GM18508 (cell line): ENCODE measurements at regions not wholly inside any gene's neighbourhood (a gene's known extent, or its start where the extent isn't known, plus 50 kb on each side); places are given as distances from the start of the nearest gene placed in this dataset.

ENCODE experiments used
- ATAC-seq: cut with Tn5 transposase; IDR thresholded peaks from one replicate; pipeline ENCODE4 v1.9.1; 2021; ENCODE audit warnings: moderate number of reproducible peaks; ENCODE audit not compliant: insufficient read depth, unreplicated experiment

DNA sequence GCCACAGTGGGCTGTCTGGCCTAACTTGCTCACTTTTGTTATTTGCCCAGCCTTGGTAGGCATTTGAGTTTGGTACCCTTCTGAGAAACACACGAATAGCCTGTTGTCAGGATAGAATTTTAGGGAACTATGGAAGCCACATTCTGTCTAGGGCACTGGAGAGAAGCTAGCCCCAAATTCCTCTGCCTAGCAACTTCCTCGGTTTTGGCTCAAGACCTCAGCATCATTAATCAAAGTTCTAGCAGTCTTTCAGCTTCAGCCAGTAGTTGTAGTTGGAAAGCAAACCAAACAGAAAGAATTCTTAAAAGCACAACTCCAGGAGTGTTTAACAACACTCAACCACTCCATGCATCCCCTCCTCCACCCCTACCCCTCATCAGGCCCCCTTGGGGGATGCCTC lies 572.1 kb upstream of the PSMD7 start:
- ATAC-seq = no peak

DNA sequence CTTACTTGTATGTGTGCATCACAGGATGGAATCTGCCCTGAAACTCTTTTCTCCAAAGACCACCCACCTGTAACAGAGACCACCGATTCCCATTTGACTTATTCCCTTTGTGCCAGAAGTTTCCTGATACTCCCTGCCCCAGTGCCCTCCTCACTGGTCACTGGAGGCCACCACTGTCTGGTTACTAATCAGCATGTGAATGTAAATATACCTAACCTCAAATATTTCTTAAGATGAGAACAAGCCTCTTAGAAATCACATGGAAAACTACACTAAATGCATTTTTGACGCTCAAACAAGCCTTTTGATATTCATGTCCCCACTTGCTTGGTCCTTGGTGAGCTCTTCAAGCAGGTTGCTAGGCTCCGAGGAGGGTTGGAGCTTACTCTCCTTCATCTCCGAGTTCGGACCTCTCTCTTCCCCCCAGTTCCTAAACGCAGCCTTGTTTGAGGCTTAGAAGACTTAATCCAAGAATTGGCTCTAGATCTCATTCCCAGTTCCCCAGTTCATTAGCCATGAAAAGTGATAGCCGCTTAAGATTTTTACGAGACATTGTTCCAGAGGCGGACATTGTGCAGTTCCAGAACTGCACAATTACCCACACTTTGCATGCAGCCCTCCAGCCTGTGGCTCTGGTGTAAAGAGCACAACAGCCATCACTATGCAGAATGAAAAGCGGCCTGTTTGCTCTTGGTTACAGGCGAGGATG lies 579.2 kb upstream of the PSMD7 start:
- ATAC-seq = no peak

DNA sequence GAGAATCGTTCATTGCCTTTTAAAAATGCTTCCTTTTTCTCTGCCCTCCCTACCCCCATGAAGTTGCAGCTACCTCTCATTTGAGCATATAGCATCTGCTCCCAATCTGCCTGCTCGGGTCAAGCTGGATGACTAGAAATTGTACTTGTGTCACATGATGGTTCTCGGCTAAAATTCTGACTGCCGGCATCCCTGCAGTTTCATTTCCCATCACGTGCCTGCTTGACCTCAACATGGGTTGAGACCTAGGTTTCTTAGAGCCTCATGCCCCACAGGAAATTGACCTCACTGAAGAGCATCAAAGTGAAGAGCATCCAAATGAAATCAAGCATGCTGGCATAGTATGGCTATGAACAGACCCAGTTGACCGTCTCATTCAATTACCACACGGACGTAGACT lies 581.6 kb upstream of the PSMD7 start:
- ATAC-seq = no peak

DNA sequence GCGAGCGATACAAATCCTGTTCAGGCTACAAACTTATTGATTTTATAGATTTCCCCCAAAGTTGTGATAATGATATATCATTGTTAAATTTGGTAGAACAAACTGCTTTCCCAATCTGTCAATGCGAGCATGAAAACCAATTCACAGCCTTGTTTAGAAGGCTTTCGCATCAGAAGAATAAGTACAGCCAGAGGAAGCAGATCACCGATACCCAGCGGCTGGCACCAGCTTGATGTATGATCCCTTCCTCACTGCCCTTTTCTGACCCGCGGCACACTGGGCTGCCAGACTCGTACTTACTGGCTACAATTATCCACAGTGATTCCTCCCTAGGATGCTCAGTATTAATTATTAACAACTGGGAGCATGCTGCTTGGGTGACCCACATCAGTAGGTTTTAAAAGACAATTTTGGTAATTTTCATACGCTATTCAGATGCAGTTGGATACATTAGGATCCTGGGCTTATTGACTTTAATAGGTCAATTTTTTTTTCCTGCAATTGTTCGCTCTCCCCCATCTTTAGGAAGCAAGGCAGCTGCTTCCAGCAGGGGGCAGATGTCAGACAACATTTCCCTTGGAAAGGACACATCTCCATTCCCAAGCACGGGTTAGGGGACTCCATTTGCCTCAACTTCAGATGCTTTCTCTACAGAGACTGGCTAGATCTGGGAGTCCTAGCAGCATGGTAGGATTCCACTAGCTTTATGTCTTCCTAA lies 582.7 kb upstream of the PSMD7 start:
- ATAC-seq = no peak

DNA sequence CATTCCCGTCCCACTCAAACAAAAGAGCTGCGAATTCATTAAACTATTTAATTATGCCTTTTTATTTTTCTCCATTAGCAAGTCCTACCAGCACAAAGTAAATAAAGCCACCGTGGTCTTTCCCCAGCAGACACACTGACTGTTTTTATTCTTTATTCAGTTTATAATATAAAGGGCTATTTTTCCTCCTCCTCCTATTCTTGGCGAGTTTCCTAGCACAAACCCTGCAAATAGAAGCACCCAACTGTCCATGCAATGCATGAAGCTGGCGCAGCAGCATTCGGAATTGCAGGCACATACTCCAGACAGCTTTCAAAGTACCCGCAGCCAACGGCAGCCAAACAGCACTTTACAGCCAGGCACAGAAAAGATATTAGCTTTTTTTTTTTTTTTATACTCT lies 583.4 kb upstream of the PSMD7 start:
- ATAC-seq = no peak

DNA sequence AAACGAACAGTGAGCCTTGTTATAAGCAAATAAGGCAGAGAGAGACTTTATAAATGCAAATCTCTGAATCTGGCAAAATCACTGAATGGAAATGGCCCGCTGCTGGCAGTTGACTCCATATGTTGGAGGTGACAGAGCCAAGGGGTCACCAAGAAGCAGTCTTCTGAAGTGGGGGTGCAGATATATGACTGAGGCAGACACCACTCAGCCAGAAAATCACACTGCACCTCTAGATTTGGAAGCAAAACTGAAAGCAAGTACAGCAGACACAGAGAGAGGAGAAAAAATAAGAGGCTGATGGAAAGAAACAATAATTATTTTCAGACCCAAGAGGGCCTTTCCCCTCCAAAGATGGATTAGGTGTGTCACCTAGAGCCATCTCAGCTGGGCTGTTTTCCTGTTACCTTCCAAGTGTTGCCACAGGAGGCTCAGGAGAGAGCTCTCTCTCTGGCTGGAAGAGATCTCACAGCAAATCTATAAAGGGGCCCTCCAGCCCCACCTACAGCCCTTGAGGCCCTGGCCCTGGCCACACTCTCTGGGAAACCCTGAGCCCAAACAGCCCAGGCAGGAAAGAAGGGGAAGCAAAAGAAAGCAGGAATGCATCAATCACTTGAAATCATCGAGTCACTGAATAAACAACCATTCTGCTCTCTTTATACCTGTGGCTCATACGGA lies 585.1 kb upstream of the PSMD7 start:
- ATAC-seq = no peak

DNA sequence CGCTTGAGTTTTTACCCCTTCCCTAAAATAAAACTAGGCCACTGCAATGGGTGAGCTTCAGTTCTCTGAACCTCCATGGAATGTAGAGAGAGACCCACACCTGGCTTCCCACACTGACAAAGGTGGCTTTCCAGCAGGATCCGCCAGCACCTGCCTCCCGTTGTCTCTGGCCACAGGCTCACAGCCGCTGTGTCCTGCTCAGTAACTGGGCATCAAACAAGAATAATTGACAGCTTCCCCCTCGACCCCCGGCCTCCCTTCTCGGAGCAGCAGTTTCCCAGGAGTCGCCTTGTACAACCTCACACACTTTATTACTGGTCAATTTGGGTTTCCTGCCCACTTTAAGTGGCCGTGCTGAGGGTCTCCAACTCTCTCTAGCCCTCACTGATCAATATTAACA lies 586.1 kb upstream of the PSMD7 start:
- no peak for ATAC-seq

DNA sequence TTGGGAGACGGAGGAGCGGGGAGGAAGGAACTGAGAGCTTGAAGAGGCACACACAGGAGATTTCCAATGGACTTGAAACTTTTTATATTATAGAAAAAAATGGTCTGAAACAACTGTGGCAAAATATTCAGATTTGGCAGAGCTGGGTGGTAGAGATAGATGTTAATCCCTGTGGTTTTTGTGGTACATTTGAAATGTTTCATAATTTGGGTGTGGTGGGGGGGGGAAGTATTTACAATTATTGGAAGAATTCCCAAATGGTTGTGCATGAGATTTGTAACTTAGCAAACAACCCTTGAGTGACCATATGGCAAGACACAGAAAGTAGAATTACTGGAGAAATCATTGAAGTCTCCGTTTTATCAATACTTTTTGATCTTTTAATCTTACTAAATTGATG lies 588.8 kb upstream of the PSMD7 start:
- ATAC-seq = no peak

DNA sequence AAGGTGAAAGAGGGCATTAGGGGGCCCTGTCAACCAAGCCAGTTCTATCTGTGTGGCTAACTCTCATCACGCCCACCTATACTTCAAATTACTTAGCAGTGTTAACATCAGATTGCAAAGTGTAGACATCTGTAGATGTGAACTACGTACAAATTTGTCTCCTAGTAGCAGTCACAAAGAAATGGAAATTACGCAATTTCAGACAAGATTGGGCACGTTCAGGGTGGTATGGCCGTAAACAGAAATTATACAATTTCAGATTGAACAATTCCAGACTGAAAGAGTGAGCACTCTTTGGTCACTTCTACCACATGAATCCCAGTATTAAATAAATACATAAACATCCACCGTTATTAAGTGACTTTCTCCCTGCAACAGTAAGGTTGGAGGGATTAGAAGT lies 592.7 kb upstream of the PSMD7 start:
- ATAC-seq = no peak

DNA sequence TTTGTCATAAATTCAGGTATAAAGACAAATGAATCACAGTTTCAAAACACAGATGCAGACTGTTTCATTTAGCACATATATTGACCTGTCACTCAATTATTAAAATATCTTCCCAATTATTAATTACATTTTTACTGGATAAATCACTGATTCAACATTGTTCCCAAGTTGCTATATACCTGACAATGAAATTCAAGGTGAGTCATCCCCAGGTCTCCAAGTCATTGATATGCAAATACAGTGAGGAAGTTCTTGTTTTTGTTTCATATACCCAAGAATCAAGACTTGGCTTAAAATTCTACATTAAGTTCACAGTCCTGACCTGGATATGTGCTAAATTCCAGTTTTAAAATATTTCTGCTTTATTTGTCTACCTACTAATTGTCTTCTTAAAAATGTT lies 599.3 kb upstream of the PSMD7 start:
- no peak for ATAC-seq

DNA sequence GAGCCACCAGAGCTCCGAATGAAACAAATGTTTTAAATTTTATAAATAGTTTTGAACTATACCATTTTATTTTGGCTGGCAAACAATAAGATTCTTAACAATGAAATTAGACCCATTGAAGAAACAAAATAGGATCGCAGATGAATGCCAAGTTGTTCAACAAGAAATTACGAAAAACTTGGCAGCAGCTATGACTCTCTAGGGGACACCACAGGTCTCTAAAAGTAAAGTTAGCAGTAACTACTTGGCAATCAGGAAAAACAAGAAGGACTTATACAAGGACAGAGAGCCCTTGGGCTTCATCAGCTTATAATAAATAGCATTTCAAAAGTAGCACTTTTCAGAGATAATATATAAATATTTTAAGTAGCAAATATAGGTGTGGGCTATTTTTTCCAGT lies 603.8 kb upstream of the PSMD7 start:
- ATAC-seq = no peak

DNA sequence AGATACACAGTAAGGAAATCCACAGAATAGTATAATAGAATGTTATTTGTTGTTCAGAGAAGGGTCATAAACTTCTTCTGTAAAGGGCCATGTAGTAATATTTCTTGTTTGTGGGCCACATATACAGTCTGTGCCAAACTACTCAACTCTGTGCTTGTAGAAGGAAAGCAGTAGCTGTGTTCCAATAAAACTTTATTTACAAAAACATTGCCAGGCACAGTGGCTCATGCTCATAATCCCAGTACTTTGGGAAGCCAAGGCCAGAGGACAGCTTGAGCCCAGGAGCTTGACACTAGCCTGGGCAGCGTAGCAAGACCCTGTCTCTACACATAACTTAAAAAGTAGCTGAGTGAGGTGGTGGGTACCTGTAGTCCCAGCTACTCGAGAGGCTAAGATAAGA lies 612.8 kb upstream of the PSMD7 start:
- ATAC-seq = no peak

DNA sequence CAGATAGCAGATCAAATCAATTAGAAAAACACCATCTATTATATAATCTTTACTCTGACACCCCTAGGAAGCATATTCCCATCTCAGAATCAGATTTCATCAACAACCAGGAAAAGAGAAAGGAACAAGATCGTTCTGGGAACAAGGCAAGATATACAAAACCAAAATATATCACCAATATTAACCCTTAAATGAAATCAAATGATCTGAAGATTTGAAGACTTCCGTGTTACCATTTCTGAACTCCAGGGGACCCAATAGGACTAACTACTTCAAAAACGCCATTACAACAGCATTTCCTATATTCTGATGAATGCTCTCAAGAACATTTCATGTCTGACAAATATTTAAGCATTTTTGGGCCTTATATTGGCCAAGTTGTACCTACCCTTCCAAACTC lies 624.2 kb upstream of the ZFHX3 start:
- no peak for ATAC-seq

DNA sequence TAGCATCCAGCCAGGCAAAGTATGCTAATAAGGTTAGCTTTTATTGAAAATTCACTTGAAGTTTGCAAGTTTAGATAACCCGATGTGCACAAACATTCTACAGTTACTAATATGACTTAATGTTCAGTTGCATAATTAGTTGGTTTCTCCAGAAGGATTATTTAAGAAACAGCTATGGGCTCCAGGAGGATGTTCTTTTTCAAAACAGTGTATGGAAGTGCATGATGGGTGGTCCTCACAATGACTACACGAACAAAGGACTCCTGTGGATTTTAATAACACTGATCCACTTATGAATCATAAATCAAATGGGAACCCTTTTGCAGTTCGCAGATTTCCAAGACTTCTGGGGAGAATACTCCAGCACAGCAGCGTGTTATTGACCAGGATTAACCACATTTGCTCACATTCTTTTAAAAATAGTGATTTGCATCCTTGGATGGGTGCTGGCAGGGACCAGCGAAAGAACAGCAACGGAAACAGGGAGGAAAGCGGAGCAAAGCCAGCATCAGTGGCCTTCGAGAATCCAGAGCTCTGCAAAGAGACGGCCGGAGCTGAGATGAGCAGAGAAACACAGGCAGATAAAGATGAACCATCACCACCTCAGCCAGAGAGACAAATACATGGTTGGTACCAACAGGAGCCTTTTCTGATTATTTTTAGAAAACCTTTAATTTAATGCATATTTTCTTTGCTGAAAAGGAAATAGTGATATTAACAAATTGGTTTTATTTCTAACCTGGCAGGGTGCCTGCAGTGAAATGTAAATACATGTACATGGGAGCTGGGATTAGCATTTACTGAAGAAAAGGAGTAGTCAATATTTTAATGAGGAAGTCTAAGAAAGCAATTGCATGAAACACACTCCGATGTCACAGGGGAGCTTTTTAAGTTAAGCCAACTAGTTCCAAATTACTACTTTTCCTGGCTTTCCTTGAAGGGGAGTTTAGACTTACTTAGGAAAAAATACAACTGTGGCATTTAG lies 623.2 kb upstream of the ZFHX3 start:
- ATAC-seq = no peak

DNA sequence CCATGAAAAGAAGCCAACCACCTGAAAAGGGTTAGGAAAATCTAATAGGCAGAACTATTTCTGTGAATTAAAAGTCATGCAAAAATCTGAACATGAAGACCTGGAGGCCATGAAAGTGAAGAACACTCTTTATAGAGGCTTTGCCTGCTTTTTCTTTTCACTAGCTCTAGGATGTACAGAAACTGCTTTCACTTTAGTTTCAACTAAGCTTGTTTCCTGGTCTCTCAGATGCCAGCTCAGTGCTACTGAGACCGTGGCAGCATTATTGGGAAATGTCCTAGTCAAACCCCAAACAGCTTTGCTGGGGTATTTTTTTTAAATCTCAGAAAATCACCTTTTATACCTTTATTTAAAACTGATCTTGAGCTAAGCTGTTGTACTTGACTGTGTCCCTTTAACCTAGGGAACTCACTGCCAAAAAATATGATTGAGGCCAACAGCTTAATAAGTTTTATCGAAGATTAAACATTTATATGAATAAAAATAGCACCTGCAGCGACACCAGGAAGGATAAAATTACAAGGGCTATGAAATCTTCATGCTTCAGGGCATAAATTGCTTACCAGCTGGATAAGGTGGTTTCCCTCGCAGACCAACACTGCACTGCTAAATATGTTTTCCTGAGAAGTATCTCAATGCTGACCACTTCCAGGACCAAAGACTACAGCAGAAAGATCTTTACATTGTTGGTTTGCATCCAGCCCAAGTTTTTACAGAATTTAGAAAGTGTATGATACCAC lies 621.8 kb upstream of the ZFHX3 start:
- no peak for ATAC-seq

DNA sequence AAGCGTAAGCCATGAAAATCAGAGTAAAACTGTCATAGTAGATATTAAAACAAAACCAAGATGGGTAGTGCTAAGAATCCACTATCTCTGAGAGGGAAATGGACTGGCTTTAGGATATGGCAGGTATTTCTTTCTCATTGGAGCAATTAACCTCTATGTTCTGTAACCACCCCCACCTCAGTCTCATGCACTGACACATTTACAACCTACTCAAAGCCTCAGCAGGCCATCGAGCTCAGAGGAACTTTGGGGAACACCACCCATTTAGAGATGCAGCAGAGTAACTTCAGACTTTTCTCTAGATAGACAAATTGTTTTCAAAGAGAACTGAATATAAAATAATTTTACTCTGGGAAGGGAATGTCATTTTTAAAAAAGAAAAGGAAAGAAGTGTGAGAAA lies 615.8 kb upstream of the ZFHX3 start:
- ATAC-seq = no peak

DNA sequence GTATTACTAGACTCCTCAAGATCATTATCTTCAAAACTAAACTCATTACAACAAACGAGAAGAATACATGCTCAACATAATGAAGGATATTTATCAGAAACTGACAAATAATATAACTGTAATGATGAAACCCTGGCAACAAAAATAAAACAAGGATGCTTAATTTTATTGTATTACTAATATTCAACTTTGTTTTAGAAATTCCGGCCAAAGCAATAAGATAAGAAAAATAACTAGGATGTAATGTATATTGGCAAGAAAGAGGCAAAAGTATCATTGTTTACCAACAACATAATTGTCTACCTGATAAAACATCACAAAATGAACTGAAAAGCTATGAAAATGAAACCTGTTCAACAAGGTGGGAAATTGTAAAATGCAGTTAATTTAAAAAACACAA lies 588.3 kb upstream of the ZFHX3 start:
- no peak for ATAC-seq

DNA sequence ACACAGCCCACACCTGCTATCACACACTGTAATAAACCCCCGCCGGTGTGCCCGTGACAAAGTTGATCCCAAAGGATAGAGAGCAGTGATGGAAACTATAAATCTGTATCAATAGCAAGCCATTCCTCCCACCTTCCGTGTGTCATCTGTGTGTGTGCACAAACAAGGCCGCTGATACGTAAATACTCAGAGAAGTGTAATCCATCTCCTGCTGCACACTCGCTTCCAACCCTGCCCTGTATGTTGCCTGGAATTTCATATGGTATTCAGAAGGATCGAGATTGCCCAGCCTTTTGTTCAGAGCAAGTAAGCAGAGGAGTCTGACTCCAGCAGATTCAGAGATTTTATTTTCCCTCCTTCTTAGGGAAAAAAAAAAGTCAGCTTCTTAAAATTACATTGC lies 581.1 kb upstream of the ZFHX3 start:
- ATAC-seq = no peak

DNA sequence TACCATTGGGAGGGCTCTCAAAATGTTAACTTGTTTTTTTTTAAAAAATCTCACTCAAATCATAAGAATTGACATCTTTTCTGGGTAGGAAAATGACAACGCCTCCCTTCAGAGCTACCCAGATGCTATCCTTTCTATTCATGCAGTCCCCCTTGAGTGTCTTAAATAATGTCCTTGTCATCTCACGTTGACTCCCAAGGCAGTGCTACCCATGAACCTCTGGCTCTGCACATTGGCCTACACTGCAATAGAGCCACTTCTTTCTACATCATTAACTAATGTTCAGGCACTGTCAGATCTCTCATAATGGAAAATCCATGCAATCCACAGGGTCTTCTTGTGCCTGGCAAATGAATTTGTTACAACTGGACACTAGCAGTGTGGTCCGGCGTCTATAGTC lies 569.8 kb upstream of the ZFHX3 start:
- ATAC-seq = no peak

DNA sequence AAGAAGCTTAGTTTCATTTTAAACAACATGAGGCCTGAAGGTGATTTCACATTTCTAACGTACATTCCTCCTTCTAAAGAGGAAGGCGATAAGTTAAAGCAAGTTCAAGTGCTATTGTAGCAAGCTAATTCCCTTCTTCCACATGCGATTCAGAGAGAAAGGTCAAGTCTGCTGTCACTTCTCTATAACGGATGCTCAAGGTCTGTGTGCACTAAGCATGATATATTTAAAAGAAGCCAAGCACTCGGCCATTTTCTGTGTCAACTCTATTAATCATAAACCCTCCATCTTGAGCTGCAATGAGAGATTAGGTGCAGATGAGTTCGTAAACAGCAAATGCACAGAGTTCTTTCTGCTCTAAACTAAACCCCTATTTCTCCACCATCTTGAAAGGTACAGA lies 568.8 kb upstream of the ZFHX3 start:
- no peak for ATAC-seq
